Peyer's patch (tissue), 4 donors: ENCODE measurements at regions not wholly inside any gene's neighbourhood (a gene's known extent, or its start where the extent isn't known, plus 50 kb on each side); places are given as distances from the start of the nearest gene placed in this dataset.

Experiments used
- CTCF ChIP-seq, 6 experiments: fragments of 450-650 bp in 4 of 6; fragments of 200-600 bp in 2 of 6; sonication (generic) in 1 of 6; IDR thresholded peaks; one replicate each; pipeline ENCODE4 v1.5.1; 2017 to 2019; ENCODE audit warnings: antibody characterized with exemption in 6 of 6, mild to moderate bottlenecking in 3 of 6, moderate library complexity in 1 of 6
- POLR2A ChIP-seq, 2 donors: fragments of 450-650 bp; IDR thresholded peaks; one replicate each; pipeline ENCODE4 v1.5.1; 2017; ENCODE audit warnings: antibody characterized with exemption in 2 of 2, mild to moderate bottlenecking in 2 of 2, moderate library complexity in 2 of 2

- no peak for TF ChIP-seq CTCF (IDR thresholded peaks at IDR 0.05)
- TF ChIP-seq POLR2A (IDR thresholded peaks at IDR 0.05), result no peak
These were observed 371.2 kb downstream of the INSIG2 start for GRCh38 chr2:118459426-118459825.
